Stimulated activated naive CD8-positive, alpha-beta T cell treated with anti-CD3 and anti-CD28 coated beads, Interleukin-15, Interleukin-2, amounts not matched to agents 100 U/mL and 50 U/mL, for 24 hours (primary cell): ENCODE measurements at regions not wholly inside any gene's neighbourhood (a gene's known extent, or its start where the extent isn't known, plus 50 kb on each side); places are given as distances from the start of the nearest gene placed in this dataset.
A peak's percentile ranks its signal among the peaks of the same experiment; 100 is the strongest.
"Not testable (repeated sequence)": the region's sequence is repeated elsewhere in the genome, so short reads cannot be mapped to it uniquely, and the experiment has no call there.

ENCODE experiments used
- ATAC-seq: fragments of 150-1000 bp; cut with Tn5 transposase; one replicate; pipeline ENCODE4 v1.10.0; 2021
- DNase-seq: peaks from one replicate; pipeline ENCODE4 v3.0.0; 2021

- no peak for DNase-seq
- ATAC-seq: no peak
Measured at GRCh38 chr12:25424211-25424731, 128.8 kb downstream of the LMNTD1 start.

GRCh38 chr12:25423355-25424050 is 129.6 kb downstream of the LMNTD1 start:
- no peak for DNase-seq
- no peak for ATAC-seq

GRCh38 chr12:25422241-25422640 is 130.8 kb downstream of the LMNTD1 start:
- no peak for ATAC-seq
- DNase-seq: no peak

GRCh38 chr12:25421651-25422167 is 131.4 kb downstream of the LMNTD1 start:
- DNase-seq: no peak
- no peak for ATAC-seq

GRCh38 chr12:25420116-25420515 is 133.0 kb downstream of the LMNTD1 start:
- ATAC-seq (no peak), DNase-seq (no peak)

GRCh38 chr12:25419595-25419994 is 133.5 kb downstream of the LMNTD1 start:
- DNase-seq: no peak
- no peak for ATAC-seq

- no peak for ATAC-seq
- no peak for DNase-seq
Measured at GRCh38 chr12:25417071-25417470, 136.0 kb downstream of the LMNTD1 start.

- DNase-seq (no peak), ATAC-seq (no peak)
Measured at GRCh38 chr12:25416516-25416915, 136.6 kb downstream of the LMNTD1 start.

- DNase-seq (no peak), ATAC-seq (no peak)
Measured at GRCh38 chr12:25415004-25415403, 138.1 kb downstream of the LMNTD1 start.

GRCh38 chr12:25412735-25413134 is 140.3 kb downstream of the LMNTD1 start:
- ATAC-seq (no peak), DNase-seq (no peak)

- ATAC-seq (no peak), DNase-seq (no peak)
Measured at GRCh38 chr12:25404955-25405354, 148.1 kb downstream of the LMNTD1 start.

- DNase-seq (no peak), ATAC-seq (no peak)
Measured at GRCh38 chr12:25401547-25402345, 151.0 kb upstream of the KRAS start.

GRCh38 chr12:25397001-25397400 is 146.3 kb upstream of the KRAS start:
- ATAC-seq (no peak), DNase-seq (no peak)

- DNase-seq: no peak
- ATAC-seq: no peak
Measured at GRCh38 chr12:25395227-25395626, 144.5 kb upstream of the KRAS start.

- not testable (repeated sequence) for ATAC-seq, DNase-seq
Measured at GRCh38 chr12:25394775-25395174, 144.0 kb upstream of the KRAS start.

GRCh38 chr12:25394025-25394424 is 143.3 kb upstream of the KRAS start:
- DNase-seq: no peak

GRCh38 chr12:25391346-25391745 is 140.6 kb upstream of the KRAS start:
- DNase-seq, ATAC-seq: not testable (repeated sequence)

More at GRCh38 chr12:25394025-25394424, 143.3 kb upstream of the KRAS start:
- ATAC-seq: no peak

- DNase-seq (peak; percentile 53), ATAC-seq (peak; percentile 33)
Measured at GRCh38 chr12:25388183-25388582, 137.5 kb upstream of the KRAS start.

GRCh38 chr12:25387732-25388050 is 137.0 kb upstream of the KRAS start:
- DNase-seq (no peak), ATAC-seq (no peak)

- ATAC-seq (no peak), DNase-seq (peak; percentile 77)
Measured at GRCh38 chr12:25386831-25387731, 136.4 kb upstream of the KRAS start.

- DNase-seq (no peak), ATAC-seq (no peak)
Measured at GRCh38 chr12:25384893-25385248, 134.1 kb upstream of the KRAS start.
